ENCODE measurements at regions not wholly inside any gene's neighbourhood (a gene's known extent, or its start where the extent isn't known, plus 50 kb on each side); places are given as distances from the start of the nearest gene placed in this dataset.

DNA sequence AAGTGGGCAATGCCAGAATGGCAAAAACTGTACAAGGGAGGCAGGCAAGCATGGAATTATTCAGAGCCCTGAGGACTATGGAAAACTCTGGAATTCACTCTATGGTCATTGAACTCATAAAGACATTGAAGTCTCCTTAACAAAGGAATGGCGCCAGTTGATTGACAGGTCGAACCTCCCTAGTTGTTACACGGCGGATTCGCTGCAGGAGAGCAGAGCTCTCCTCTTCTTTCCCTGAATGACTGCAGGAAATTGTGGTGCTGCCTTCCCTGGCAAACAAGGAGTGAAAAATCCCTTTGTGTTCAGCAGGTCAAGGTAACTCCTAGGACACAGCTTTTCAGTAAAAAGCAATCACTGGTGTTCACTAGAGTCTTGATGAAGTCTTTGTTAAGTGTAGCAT, 732.8 kb upstream of the FRG1 start:
- ATAC-seq (no peak), DNase-seq (ENCODE audit: low read depth, low spot score) (no peak)
- Histone ChIP-seq H3K4me3 (replicated peaks in 1 of 2; ENCODE audit: low read depth in 1 of 2, low read length in 2 of 2) (no peak overlapping the region), H3K27ac (ENCODE audit: low read depth, low read length) (no peak overlapping the region), H4K20me1 (ENCODE audit: insufficient read depth) (no peaks in the 10 kb centered on the region), H3K4me1 (ENCODE audit: control insufficient read depth in 1 of 2, insufficient read depth in 2 of 2, low read length in 2 of 2) (no peaks in the 10 kb centered on the region), H3K9me2 (ENCODE audit: insufficient read depth) (no peaks in the 10 kb centered on the region), H3K79me2 (ENCODE audit: insufficient read depth, low read length) (no peaks in the 10 kb centered on the region), H3K27me3 (ENCODE audit: insufficient read depth, low read length) (no peaks in the 10 kb centered on the region), H3K9ac (ENCODE audit: low read length) (no peak overlapping the region), H3K9me3 (ENCODE audit: control insufficient read depth in 1 of 2, insufficient read depth in 1 of 2, low read depth in 1 of 2, low read length in 2 of 2) (no peaks in the 10 kb centered on the region), H3K36me3 (ENCODE audit: control insufficient read depth in 1 of 2, insufficient read depth in 2 of 2, low read length in 2 of 2) (no peaks in the 10 kb centered on the region), H2AFZ (ENCODE audit: low read depth, low read length, poor library complexity, severe bottlenecking) (no peak overlapping the region), H3K4me2 (ENCODE audit: low read length) (no peak overlapping the region)
- TF ChIP-seq, protein P1, sequence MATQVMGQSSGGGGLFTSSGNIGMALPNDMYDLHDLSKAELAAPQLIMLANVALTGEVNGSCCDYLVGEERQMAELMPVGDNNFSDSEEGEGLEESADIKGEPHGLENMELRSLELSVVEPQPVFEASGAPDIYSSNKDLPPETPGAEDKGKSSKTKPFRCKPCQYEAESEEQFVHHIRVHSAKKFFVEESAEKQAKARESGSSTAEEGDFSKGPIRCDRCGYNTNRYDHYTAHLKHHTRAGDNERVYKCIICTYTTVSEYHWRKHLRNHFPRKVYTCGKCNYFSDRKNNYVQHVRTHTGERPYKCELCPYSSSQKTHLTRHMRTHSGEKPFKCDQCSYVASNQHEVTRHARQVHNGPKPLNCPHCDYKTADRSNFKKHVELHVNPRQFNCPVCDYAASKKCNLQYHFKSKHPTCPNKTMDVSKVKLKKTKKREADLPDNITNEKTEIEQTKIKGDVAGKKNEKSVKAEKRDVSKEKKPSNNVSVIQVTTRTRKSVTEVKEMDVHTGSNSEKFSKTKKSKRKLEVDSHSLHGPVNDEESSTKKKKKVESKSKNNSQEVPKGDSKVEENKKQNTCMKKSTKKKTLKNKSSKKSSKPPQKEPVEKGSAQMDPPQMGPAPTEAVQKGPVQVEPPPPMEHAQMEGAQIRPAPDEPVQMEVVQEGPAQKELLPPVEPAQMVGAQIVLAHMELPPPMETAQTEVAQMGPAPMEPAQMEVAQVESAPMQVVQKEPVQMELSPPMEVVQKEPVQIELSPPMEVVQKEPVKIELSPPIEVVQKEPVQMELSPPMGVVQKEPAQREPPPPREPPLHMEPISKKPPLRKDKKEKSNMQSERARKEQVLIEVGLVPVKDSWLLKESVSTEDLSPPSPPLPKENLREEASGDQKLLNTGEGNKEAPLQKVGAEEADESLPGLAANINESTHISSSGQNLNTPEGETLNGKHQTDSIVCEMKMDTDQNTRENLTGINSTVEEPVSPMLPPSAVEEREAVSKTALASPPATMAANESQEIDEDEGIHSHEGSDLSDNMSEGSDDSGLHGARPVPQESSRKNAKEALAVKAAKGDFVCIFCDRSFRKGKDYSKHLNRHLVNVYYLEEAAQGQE (IDR thresholded peaks at IDR 0.05; ENCODE audit: low read depth) = no peak
- TF ChIP-seq ZFX (IDR thresholded peaks at IDR 0.05) = no peak
- TF ChIP-seq FOSL1 (IDR thresholded peaks at IDR 0.05; ENCODE audit: low read depth) = no peak
- no peak for TF ChIP-seq SP1 (IDR thresholded peaks at IDR 0.05; ENCODE audit: low read depth)
- no TSS peak for BruUV-seq (replicated peaks)
- RAD21 ChIA-PET (ENCODE audit: low non-redundant PET in 1 of 2, low total read pairs in 2 of 2, uncharacterized antibody in 2 of 2, unreplicated experiment in 2 of 2) = no interaction called here
- CTCF ChIA-PET = no interaction called here
- POLR2A ChIA-PET = no interaction called here
- intact Hi-C loops (cut with micrococcal nuclease) = loop anchor here (10.0 kb wide), 2 partner anchors 233 to 803 kb away; no protein-coding TSS in a partner anchor

DNA sequence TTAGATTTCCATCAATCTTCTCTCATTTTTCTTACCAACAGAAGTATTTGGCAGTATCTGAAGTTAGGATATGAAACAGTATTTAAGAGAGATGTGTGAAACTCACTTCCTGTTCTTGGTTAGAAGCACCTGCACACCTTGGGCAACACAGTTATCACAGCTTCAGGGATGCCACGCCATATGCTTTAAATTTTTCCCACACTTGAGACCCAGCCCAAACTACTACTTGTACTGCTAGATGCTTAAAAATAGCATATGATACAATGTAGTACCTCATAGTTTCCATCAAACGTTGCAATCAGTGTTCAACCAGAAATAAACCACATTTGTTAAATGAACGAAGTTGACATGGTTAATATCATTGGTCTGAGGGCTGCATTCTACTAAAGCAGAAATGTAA, 725.1 kb upstream of the FRG1 start:
- ChIA-PET POLR2A (no interaction called here), CTCF (no interaction called here), RAD21 (ENCODE audit: low non-redundant PET in 1 of 2, low total read pairs in 2 of 2, uncharacterized antibody in 2 of 2, unreplicated experiment in 2 of 2) (no interaction called here)
- TF ChIP-seq SIN3A (IDR thresholded peaks at IDR 0.05; ENCODE audit: low read depth) (no peak), SP1 (IDR thresholded peaks at IDR 0.05; ENCODE audit: low read depth) (no peak), YY1 (IDR thresholded peaks at IDR 0.05; ENCODE audit: extremely low read depth, insufficient replicate concordance, low read depth, low read length) (no peak)
- Histone ChIP-seq H3K4me1 (ENCODE audit: control insufficient read depth in 1 of 2, insufficient read depth in 2 of 2, low read length in 2 of 2) (no peaks in the 10 kb centered on the region), H2AFZ (ENCODE audit: low read depth, low read length, poor library complexity, severe bottlenecking) (no peak overlapping the region), H3K27ac (ENCODE audit: low read depth, low read length) (no peak overlapping the region), H3K4me3 (replicated peaks in 1 of 2; ENCODE audit: low read depth in 1 of 2, low read length in 2 of 2) (no peak overlapping the region), H3K4me2 (ENCODE audit: low read length) (no peak overlapping the region), H4K20me1 (ENCODE audit: insufficient read depth) (no peaks in the 10 kb centered on the region), H3K79me2 (ENCODE audit: insufficient read depth, low read length) (no peaks in the 10 kb centered on the region), H3K36me3 (ENCODE audit: control insufficient read depth in 1 of 2, insufficient read depth in 2 of 2, low read length in 2 of 2) (no peaks in the 10 kb centered on the region), H3K9ac (ENCODE audit: low read length) (no peak overlapping the region), H3K9me2 (ENCODE audit: insufficient read depth) (no peaks in the 10 kb centered on the region), H3K27me3 (ENCODE audit: insufficient read depth, low read length) (no peaks in the 10 kb centered on the region), H3K9me3 (ENCODE audit: control insufficient read depth in 1 of 2, insufficient read depth in 1 of 2, low read depth in 1 of 2, low read length in 2 of 2) (no peaks in the 10 kb centered on the region)
- ATAC-seq (no peak), DNase-seq (ENCODE audit: low read depth, low spot score) (no peak)
- intact Hi-C loops (cut with micrococcal nuclease) = no loop called here
- no TSS peak for BruUV-seq (replicated peaks)
